ENCODE measurements at regions not wholly inside any gene's neighbourhood (a gene's known extent, or its start where the extent isn't known, plus 50 kb on each side); places are given as distances from the start of the nearest gene placed in this dataset.

DNA sequence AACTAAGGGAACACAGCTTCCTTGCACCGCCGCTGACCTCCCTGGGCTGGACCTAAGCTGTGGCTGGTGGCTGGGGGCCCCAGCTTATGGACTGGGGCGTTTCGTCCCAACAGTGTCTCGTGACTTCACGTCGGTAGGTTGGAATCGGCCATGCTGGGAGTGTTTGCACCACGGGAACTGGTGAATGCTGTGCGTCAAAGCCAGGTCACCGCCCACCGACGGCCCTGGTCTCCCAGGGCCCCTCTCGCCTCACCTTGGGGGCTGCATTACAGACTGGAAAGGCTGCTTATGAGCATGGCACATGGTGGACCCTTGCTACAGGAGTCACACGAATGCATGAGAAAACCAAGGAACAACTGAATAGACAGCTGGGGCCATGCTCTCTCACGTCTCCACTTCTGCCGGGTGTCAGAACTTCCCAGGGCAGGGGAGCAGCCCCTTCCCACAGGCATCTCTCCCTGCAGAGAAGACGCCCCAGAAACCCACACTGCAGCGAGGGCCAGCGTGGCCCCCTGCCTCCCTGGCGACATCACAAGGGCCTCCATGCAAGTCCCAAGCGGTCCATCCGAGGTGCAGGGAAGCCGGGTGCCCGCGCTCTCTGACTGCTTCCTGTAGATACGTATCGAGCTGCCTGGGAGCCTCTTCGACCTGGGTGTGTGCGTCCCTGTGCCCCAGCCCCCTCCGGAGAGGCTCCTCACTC lies 81.7 kb downstream of the SIK1 start:
- TF ChIP-seq, protein P1, sequence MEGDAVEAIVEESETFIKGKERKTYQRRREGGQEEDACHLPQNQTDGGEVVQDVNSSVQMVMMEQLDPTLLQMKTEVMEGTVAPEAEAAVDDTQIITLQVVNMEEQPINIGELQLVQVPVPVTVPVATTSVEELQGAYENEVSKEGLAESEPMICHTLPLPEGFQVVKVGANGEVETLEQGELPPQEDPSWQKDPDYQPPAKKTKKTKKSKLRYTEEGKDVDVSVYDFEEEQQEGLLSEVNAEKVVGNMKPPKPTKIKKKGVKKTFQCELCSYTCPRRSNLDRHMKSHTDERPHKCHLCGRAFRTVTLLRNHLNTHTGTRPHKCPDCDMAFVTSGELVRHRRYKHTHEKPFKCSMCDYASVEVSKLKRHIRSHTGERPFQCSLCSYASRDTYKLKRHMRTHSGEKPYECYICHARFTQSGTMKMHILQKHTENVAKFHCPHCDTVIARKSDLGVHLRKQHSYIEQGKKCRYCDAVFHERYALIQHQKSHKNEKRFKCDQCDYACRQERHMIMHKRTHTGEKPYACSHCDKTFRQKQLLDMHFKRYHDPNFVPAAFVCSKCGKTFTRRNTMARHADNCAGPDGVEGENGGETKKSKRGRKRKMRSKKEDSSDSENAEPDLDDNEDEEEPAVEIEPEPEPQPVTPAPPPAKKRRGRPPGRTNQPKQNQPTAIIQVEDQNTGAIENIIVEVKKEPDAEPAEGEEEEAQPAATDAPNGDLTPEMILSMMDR (IDR thresholded peaks at IDR 0.05 in 2 of 3, conservative IDR thresholded peaks at IDR 0.05 in 1 of 3; ENCODE audit: borderline replicate concordance in 1 of 3, insufficient read depth in 1 of 3, low read depth in 2 of 3, low read length in 2 of 3): no peak
- no peak for TF ChIP-seq ELF1 (IDR thresholded peaks at IDR 0.05; ENCODE audit: borderline replicate concordance, low read depth)
- TF ChIP-seq EZH2 (IDR thresholded peaks at IDR 0.05): no peak
- TF ChIP-seq, protein P2, sequence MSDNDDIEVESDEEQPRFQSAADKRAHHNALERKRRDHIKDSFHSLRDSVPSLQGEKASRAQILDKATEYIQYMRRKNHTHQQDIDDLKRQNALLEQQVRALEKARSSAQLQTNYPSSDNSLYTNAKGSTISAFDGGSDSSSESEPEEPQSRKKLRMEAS (IDR thresholded peaks at IDR 0.05): no peak
- TF ChIP-seq FOSL1 (IDR thresholded peaks at IDR 0.05; ENCODE audit: low read depth): no peak
- TF ChIP-seq, protein P3, sequence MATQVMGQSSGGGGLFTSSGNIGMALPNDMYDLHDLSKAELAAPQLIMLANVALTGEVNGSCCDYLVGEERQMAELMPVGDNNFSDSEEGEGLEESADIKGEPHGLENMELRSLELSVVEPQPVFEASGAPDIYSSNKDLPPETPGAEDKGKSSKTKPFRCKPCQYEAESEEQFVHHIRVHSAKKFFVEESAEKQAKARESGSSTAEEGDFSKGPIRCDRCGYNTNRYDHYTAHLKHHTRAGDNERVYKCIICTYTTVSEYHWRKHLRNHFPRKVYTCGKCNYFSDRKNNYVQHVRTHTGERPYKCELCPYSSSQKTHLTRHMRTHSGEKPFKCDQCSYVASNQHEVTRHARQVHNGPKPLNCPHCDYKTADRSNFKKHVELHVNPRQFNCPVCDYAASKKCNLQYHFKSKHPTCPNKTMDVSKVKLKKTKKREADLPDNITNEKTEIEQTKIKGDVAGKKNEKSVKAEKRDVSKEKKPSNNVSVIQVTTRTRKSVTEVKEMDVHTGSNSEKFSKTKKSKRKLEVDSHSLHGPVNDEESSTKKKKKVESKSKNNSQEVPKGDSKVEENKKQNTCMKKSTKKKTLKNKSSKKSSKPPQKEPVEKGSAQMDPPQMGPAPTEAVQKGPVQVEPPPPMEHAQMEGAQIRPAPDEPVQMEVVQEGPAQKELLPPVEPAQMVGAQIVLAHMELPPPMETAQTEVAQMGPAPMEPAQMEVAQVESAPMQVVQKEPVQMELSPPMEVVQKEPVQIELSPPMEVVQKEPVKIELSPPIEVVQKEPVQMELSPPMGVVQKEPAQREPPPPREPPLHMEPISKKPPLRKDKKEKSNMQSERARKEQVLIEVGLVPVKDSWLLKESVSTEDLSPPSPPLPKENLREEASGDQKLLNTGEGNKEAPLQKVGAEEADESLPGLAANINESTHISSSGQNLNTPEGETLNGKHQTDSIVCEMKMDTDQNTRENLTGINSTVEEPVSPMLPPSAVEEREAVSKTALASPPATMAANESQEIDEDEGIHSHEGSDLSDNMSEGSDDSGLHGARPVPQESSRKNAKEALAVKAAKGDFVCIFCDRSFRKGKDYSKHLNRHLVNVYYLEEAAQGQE (IDR thresholded peaks at IDR 0.05; ENCODE audit: low read depth): no peak

Data from HCT116 (cell line).